Osteocyte (in vitro differentiated cells): ENCODE measurements at regions not wholly inside any gene's neighbourhood (a gene's known extent, or its start where the extent isn't known, plus 50 kb on each side); places are given as distances from the start of the nearest gene placed in this dataset.

Experiments used
- DNase-seq: peaks from one replicate; pipeline ENCODE4 v3.0.0; 2021; ENCODE audit warnings: mixed read lengths; ENCODE audit not compliant: unreplicated experiment; ENCODE audit errors: extremely low spot score
- H3K27ac Mint-ChIP-seq: one replicate; pipeline ENCODE4 v1.8.0; 2021; ENCODE audit warnings: mild to moderate bottlenecking, mixed read lengths; ENCODE audit not compliant: unreplicated experiment
- H3K27me3 Mint-ChIP-seq: one replicate; pipeline ENCODE4 v1.8.0; 2021; ENCODE audit warnings: mixed read lengths; ENCODE audit not compliant: unreplicated experiment
- H3K36me3 Mint-ChIP-seq: one replicate; pipeline ENCODE4 v1.8.0; 2021; ENCODE audit warnings: mixed read lengths; ENCODE audit not compliant: unreplicated experiment
- H3K4me1 Mint-ChIP-seq: one replicate; pipeline ENCODE4 v1.8.0; 2021; ENCODE audit warnings: mixed read lengths; ENCODE audit not compliant: unreplicated experiment
- H3K4me3 Mint-ChIP-seq: one replicate; pipeline ENCODE4 v1.8.0; 2021; ENCODE audit warnings: mild to moderate bottlenecking, moderate library complexity, mixed read lengths; ENCODE audit not compliant: unreplicated experiment
- H3K9me3 Mint-ChIP-seq: one replicate; pipeline ENCODE4 v1.8.0; 2021; ENCODE audit warnings: mixed read lengths; ENCODE audit not compliant: unreplicated experiment
- TF ChIP-seq, protein P1 (sequence below): fragments of 200-600 bp; sonication (generic); IDR thresholded peaks from 2 replicates; pipeline ENCODE4 v1.5.0; 2021; ENCODE audit warnings: antibody characterized with exemption, mild to moderate bottlenecking, moderate library complexity

DNA sequence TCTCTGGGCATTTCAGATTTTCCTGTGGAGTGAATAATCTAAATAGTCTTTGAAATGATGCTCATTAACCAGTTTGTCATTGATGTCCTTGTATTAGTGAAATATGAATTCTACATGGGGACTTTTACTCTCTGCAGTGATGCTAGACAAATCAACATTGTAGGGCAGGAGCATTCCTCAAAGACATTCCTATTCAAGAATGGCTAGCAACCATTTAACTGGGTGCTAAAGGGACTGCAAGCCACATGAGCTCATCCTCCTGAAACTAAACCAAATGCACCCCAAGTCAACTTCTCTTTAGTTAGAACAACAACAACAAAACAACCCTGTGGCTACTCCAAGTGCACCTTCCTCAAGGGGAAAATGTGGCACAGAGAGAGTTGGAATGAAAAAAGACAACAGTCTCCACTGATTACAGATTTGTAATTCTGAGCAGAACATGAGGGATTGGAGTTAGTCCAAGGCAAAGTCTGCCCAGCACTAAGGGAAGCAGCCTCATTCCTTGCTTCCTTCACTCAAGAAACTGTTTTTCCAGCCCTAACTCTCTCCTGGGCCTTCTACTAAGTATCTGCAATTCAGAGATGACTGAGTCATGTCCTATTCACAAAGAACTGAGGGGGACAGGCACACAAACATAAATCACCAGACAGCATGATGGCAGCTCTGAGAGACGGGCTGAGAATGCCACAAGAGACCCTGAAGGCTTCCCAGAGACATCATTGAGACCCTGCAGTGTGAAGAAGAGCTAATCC, 82.0 kb upstream of the WWC1 start:
- H3K9me3 Mint-ChIP-seq = no peaks in the 10 kb centered on the region
- no peak overlapping the region for H3K27ac Mint-ChIP-seq
- H3K36me3 Mint-ChIP-seq = no peaks in the 10 kb centered on the region
- TF ChIP-seq, protein P1, sequence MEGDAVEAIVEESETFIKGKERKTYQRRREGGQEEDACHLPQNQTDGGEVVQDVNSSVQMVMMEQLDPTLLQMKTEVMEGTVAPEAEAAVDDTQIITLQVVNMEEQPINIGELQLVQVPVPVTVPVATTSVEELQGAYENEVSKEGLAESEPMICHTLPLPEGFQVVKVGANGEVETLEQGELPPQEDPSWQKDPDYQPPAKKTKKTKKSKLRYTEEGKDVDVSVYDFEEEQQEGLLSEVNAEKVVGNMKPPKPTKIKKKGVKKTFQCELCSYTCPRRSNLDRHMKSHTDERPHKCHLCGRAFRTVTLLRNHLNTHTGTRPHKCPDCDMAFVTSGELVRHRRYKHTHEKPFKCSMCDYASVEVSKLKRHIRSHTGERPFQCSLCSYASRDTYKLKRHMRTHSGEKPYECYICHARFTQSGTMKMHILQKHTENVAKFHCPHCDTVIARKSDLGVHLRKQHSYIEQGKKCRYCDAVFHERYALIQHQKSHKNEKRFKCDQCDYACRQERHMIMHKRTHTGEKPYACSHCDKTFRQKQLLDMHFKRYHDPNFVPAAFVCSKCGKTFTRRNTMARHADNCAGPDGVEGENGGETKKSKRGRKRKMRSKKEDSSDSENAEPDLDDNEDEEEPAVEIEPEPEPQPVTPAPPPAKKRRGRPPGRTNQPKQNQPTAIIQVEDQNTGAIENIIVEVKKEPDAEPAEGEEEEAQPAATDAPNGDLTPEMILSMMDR = no peak
- no peaks in the 10 kb centered on the region for H3K4me1 Mint-ChIP-seq
- H3K27me3 Mint-ChIP-seq = peaks cover 9% of the 10 kb centered on the region
- DNase-seq = no peak
- H3K4me3 Mint-ChIP-seq = no peak overlapping the region

DNA sequence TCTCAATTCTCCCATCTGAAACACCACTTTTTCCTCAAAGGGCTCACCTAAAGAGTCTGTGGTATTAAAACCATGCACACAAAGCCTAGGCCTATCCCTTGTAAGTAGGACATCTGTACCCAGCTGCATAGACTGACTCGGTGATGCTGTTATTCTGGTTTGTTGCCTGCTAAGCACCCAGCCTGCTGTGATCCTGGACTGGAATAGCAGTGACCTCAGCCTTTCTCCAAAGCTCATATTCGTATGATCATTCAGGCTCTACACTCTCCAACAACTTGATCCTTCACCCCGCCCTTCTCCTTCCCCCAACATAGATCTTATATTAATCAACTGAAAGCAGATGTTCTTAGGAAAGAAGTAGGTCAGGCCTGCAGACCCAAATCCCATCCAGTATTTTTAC, 81.4 kb upstream of the WWC1 start:
- Mint-ChIP-seq H3K4me3 (no peak overlapping the region), H3K4me1 (no peaks in the 10 kb centered on the region), H3K9me3 (no peaks in the 10 kb centered on the region), H3K27me3 (peaks cover 9% of the 10 kb centered on the region), H3K27ac (no peak overlapping the region), H3K36me3 (no peaks in the 10 kb centered on the region)
- TF ChIP-seq, protein P1 = no peak
- no peak for DNase-seq

DNA sequence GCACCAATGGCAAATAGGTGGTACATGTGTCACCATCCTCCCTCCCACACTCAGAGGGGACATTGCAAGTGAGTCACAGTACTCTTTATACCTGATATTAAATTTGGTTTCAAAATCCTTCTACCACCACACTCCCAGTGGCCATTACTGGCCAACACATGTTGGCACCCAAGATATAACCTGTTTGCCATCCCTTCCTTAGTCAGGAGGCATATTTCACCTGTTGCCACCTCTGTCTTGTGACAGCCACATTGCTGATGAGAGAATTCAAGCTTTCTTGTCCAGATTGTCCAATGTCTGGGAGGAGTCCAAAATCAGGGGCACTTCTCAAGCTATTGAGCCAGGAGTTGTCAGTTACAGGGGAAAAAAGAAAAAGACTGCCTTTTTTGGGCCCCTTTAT, 80.2 kb upstream of the WWC1 start:
- H3K4me1 Mint-ChIP-seq = no peaks in the 10 kb centered on the region
- no peak overlapping the region for H3K27ac Mint-ChIP-seq
- DNase-seq = no peak
- H3K27me3 Mint-ChIP-seq = peaks cover 9% of the 10 kb centered on the region
- TF ChIP-seq, protein P1 = no peak
- no peaks in the 10 kb centered on the region for H3K36me3 Mint-ChIP-seq
- no peak overlapping the region for H3K4me3 Mint-ChIP-seq
- H3K9me3 Mint-ChIP-seq = no peaks in the 10 kb centered on the region

DNA sequence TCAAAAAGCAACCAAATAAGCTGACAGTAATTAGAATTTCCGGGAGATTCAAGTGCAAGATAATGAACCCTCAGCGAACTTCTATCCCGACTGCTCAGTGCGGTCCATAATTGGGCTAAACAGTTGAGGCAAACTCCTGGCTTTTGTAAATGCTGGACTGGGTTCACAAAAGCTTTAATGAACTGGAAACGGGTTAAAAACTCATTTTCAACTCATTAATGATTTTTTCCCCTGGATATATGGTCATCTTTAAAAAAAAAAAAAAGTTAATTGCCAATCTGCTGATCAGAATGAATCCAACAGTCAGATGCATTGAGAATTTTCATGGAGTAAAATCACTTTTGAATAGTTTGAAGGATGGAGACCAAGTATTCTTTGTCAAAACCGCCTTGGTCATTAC, 79.5 kb upstream of the WWC1 start:
- H3K27me3 Mint-ChIP-seq = peaks cover 9% of the 10 kb centered on the region
- H3K9me3 Mint-ChIP-seq = no peaks in the 10 kb centered on the region
- H3K4me1 Mint-ChIP-seq = no peaks in the 10 kb centered on the region
- TF ChIP-seq, protein P1 = no peak
- no peak for DNase-seq
- H3K36me3 Mint-ChIP-seq = no peaks in the 10 kb centered on the region
- H3K4me3 Mint-ChIP-seq = no peak overlapping the region
- H3K27ac Mint-ChIP-seq = no peak overlapping the region

DNA sequence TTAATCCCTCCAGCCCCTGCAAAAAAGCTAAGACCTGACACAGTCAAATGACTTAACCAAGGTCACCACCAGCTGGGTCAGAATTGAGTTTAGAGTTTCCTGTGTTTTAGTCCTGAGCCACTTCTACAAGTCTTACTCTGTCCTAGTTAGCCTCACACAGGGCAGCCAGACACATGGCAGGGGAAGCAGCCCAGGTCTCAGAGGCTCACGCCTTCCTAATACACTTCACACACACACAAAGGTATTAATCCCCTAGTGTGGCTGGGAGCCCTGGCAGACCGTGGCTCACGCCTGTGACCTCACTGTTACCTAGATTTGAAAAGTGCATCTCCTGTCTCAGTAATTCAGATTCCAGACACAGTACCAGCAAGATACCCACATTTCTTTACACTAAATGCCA, 77.4 kb upstream of the WWC1 start:
- H3K27me3 Mint-ChIP-seq = peaks cover 8% of the 10 kb centered on the region

More for the DNA sequence above, 77.4 kb upstream of the WWC1 start:
- Mint-ChIP-seq H3K4me1 (no peaks in the 10 kb centered on the region), H3K9me3 (no peaks in the 10 kb centered on the region), H3K4me3 (no peak overlapping the region), H3K36me3 (no peaks in the 10 kb centered on the region), H3K27ac (no peak overlapping the region)
- DNase-seq = no peak
- TF ChIP-seq, protein P1 = no peak
